Heart left ventricle (tissue), 16 donors: ENCODE measurements at regions not wholly inside any gene's neighbourhood (a gene's known extent, or its start where the extent isn't known, plus 50 kb on each side); places are given as distances from the start of the nearest gene placed in this dataset.
A peak's percentile ranks its signal among the peaks of the same experiment; 100 is the strongest.

Source experiments
- ATAC-seq, 4 donors: fragments of 200-7000 bp; cut with Tn5 transposase; one replicate each; pipeline ENCODE4 v1.9.1; 2020 to 2022; ENCODE audit warnings: moderate library complexity in 4 of 4, mild to moderate bottlenecking in 3 of 4, moderate number of reproducible peaks in 1 of 4
- DNase-seq, 5 donors: peaks; one replicate each; pipeline ENCODE4 v3.0.0-alpha.2; 2020
- H3K27ac ChIP-seq, 12 donors: fragments of 200-600 bp; sonication (generic) in 4 of 12; one replicate each; pipeline versions ENCODE4 v1.5.0 to v1.8.0; 2016 to 2022; ENCODE audit warnings: mild to moderate bottlenecking in 2 of 12
- H3K27me3 ChIP-seq, 9 donors: fragments of 200-600 bp; sonication (generic) in 2 of 9; one replicate each; pipeline versions ENCODE4 v1.5.1 to v1.8.0; 2016 to 2022; ENCODE audit warnings: mild to moderate bottlenecking in 3 of 9
- H3K36me3 ChIP-seq, 9 donors: fragments of 200-600 bp; sonication (generic) in 2 of 9; one replicate each; pipeline versions ENCODE4 v1.5.0 to v1.8.0; 2018 to 2022; ENCODE audit warnings: mild to moderate bottlenecking in 2 of 9
- H3K4me1 ChIP-seq, 12 donors: fragments of 200-600 bp; sonication (generic) in 4 of 12; one replicate each; pipeline versions ENCODE4 v1.5.0 to v1.8.0; 2016 to 2022; ENCODE audit warnings: mild to moderate bottlenecking in 3 of 12
- H3K4me3 ChIP-seq, 12 donors: fragments of 200-600 bp; sonication (generic) in 4 of 12; one replicate each; pipeline versions ENCODE4 v1.5.0 to v1.8.0; 2017 to 2022; ENCODE audit warnings: mild to moderate bottlenecking in 9 of 12, moderate library complexity in 4 of 12
- H3K9me3 ChIP-seq, 12 donors: fragments of 200-600 bp; sonication (generic) in 4 of 12; one replicate each; pipeline versions ENCODE4 v1.5.0 to v1.8.0; 2016 to 2022; ENCODE audit warnings: mild to moderate bottlenecking in 1 of 12
- CTCF ChIP-seq, 12 donors: fragments of 200-600 bp; sonication (generic) in 4 of 12; IDR thresholded peaks; one replicate each; pipeline versions ENCODE4 v1.5.0 to v1.8.0; 2018 to 2022; ENCODE audit warnings: antibody characterized with exemption in 12 of 12, mild to moderate bottlenecking in 5 of 12
- POLR2A ChIP-seq, 2 donors: fragments of 450-650 bp; IDR thresholded peaks; one replicate each; pipeline ENCODE4 v1.6.1; 2017; ENCODE audit warnings: antibody characterized with exemption in 2 of 2, mild to moderate bottlenecking in 2 of 2, moderate library complexity in 2 of 2
- WGBS, 4 donors: extraction: QIAGEN DNeasy Blood & Tissue Kit in 2 of 4; methylation state at CpG; one replicate each; pipeline versions ENCODE4 v1.1.5 to v1.1.7; 2013 to 2018; 5-methylcytosine and 5-hydroxymethylcytosine counted together
- intact Hi-C, 10 donors: fragments of 100-400 bp; cut with DNase I; formaldehyde crosslinking; loops; one replicate each; pipeline versions ENCODE4 v1.11.1 to v1.14.2; 2022
- donor health status: ischemic (EF 13 %, LVEDD 7.1; RV severe dilation, severe dysfunction).
- donor health status: healthy with polysubstance abuse.
- donor health status: DM: no; HTN: yes; CAD: no.
- donor health status: DM: no; HTN: no; CAD: no.
- donor health status: ischemic (EF 25% LVEDD 6.9; RV normal size, moderate dysfunction).
- donor health status: ischemic (EF 25% LVEDD 5.7; RV mildly dilated, moderate dysfunction).
- donor health status: healthy.
- donor health status: DM: yes; HTN: yes; CAD: no.
- donor health status: ischemic (EF 35%, LVEDD 5.7; RV mildly dilated, moderate dysfunction).
- donor health status: nonischemic (EF 11% LVEDD 7.7; RV severe dilation, severe dysfunction).
- donor health status: DM: yes; HTN: yes; CAD: no.
- donor health status: PGD.
- donor health status: ischemic (EF 29% LVEDD 5.4; RV normal size, mild dysfunction).
- donor health status: nonischemic (EF 23%, LVEDD 6.1; RV moderate dilation, normal function).

- Histone ChIP-seq H3K4me1 (peaks cover 0 to 9% (median 0%) of the 10 kb centered on the region in 12 donors), H3K27me3 (peaks cover 0 to 28% (median 17%) of the 10 kb centered on the region in 9 donors), H3K27ac (no peak overlapping the region), H3K9me3 (no peaks in the 10 kb centered on the region), H3K4me3 (peak overlapping the region in 10 of 12 donors; percentile 15 to 52 (median 38)), H3K36me3 (no peaks in the 10 kb centered on the region)
- WGBS, 4 donors = 26 to 78% (median 33%) methylated on average over 12 to 52 of the region's 52 CpGs
- ATAC-seq (peak in 3 of 4 donors; percentile 34 to 60 (median 44)), DNase-seq (peak in 2 of 5 donors; percentile 25 to 59)
- intact Hi-C loops = no loop called here
- TF ChIP-seq POLR2A (IDR thresholded peaks at IDR 0.05) = no peak
- TF ChIP-seq CTCF (IDR thresholded peaks at IDR 0.05) = no peak
Observed at GRCh38 chr10:42475168-42476098, 162.9 kb downstream of the ZNF33B start.

GRCh38 chr10:42454313-42454712 lies 184.1 kb downstream of the ZNF33B start:
- WGBS, 4 donors = 61 to 81% (median 68%) methylated on average over 2 to 6 of the region's 6 CpGs
- H3K36me3 ChIP-seq = no peaks in the 10 kb centered on the region

GRCh38 chr10:42431095-42431494 lies 207.3 kb downstream of the ZNF33B start:
- ATAC-seq = no peak
- intact Hi-C loops = no loop called here
- 67 to 76% (median 76%) methylated on average over 5 of the region's 5 CpGs for WGBS, 4 donors

More at GRCh38 chr10:42454313-42454712, 184.1 kb downstream of the ZNF33B start:
- intact Hi-C loops = loop anchor here in 1 of 10 donors (10.0 kb wide), 1 partner anchor 50 kb away; no protein-coding TSS in a partner anchor
- TF ChIP-seq CTCF (IDR thresholded peaks at IDR 0.05) (no peak), POLR2A (IDR thresholded peaks at IDR 0.05) (no peak)
- no peak for ATAC-seq
- Histone ChIP-seq H3K4me1 (no peaks in the 10 kb centered on the region), H3K4me3 (no peak overlapping the region), H3K27ac (no peak overlapping the region), H3K27me3 (no peaks in the 10 kb centered on the region), H3K9me3 (peaks cover 0 to 4% (median 0%) of the 10 kb centered on the region in 12 donors)
- DNase-seq = peak in 1 of 5 donors; percentile 57

More at GRCh38 chr10:42431095-42431494, 207.3 kb downstream of the ZNF33B start:
- no peak for DNase-seq
- TF ChIP-seq POLR2A (IDR thresholded peaks at IDR 0.05) = no peak
- no peak for TF ChIP-seq CTCF (IDR thresholded peaks at IDR 0.05)
- Histone ChIP-seq H3K36me3 (no peaks in the 10 kb centered on the region), H3K4me1 (no peaks in the 10 kb centered on the region), H3K27me3 (no peaks in the 10 kb centered on the region), H3K4me3 (no peak overlapping the region), H3K9me3 (no peaks in the 10 kb centered on the region), H3K27ac (no peak overlapping the region)
